ENCODE measurements at regions not wholly inside any gene's neighbourhood (a gene's known extent, or its start where the extent isn't known, plus 50 kb on each side); places are given as distances from the start of the nearest gene placed in this dataset.
"Not testable (repeated sequence)": the region's sequence is repeated elsewhere in the genome, so short reads cannot be mapped to it uniquely, and the experiment has no call there.

- no peak for DNase-seq (ENCODE audit: low spot score)
These were observed 610.0 kb upstream of the LRRN3 start for GRCh38 chr7:110480964-110481363.

GRCh38 chr7:110483553-110483952 is 607.4 kb upstream of the LRRN3 start:
- no peak for DNase-seq (ENCODE audit: low spot score)

- DNase-seq (ENCODE audit: low spot score): no peak
These were observed 606.6 kb upstream of the LRRN3 start for GRCh38 chr7:110484356-110484755.

- no peak for DNase-seq (ENCODE audit: low spot score)
These were observed 604.4 kb upstream of the LRRN3 start for GRCh38 chr7:110486549-110486948.

- DNase-seq (ENCODE audit: low spot score): no peak
These were observed 588.0 kb upstream of the LRRN3 start for GRCh38 chr7:110502888-110503465.

GRCh38 chr7:110507369-110507768 is 583.6 kb upstream of the LRRN3 start:
- no peak for DNase-seq (ENCODE audit: low spot score)

- DNase-seq (ENCODE audit: low spot score): no peak
These were observed 583.1 kb upstream of the LRRN3 start for GRCh38 chr7:110507832-110508231.

- DNase-seq (ENCODE audit: low spot score): not testable (repeated sequence)
These were observed 575.9 kb upstream of the LRRN3 start for GRCh38 chr7:110514975-110515551.

- no peak for DNase-seq (ENCODE audit: low spot score)
These were observed 571.1 kb upstream of the LRRN3 start for GRCh38 chr7:110519851-110520250.

GRCh38 chr7:110521357-110521911 is 569.5 kb upstream of the LRRN3 start:
- no peak for DNase-seq (ENCODE audit: low spot score)

- DNase-seq (ENCODE audit: low spot score): no peak
These were observed 568.7 kb upstream of the LRRN3 start for GRCh38 chr7:110522061-110522760.

GRCh38 chr7:110522761-110523200 is 568.1 kb upstream of the LRRN3 start:
- DNase-seq (ENCODE audit: low spot score): no peak

GRCh38 chr7:110529175-110529574 is 561.8 kb upstream of the LRRN3 start:
- no peak for DNase-seq (ENCODE audit: low spot score)

- no peak for DNase-seq (ENCODE audit: low spot score)
These were observed 559.7 kb upstream of the LRRN3 start for GRCh38 chr7:110531186-110531585.

- DNase-seq (ENCODE audit: low spot score): no peak
These were observed 556.5 kb upstream of the LRRN3 start for GRCh38 chr7:110534241-110534931.

- DNase-seq (ENCODE audit: low spot score): no peak
These were observed 551.7 kb upstream of the LRRN3 start for GRCh38 chr7:110539216-110539615.

- no peak for DNase-seq (ENCODE audit: low spot score)
These were observed 549.0 kb upstream of the LRRN3 start for GRCh38 chr7:110541962-110542361.

- DNase-seq (ENCODE audit: low spot score): no peak
These were observed 546.7 kb upstream of the LRRN3 start for GRCh38 chr7:110544194-110544593.

- DNase-seq (ENCODE audit: low spot score): no peak
These were observed 542.6 kb upstream of the LRRN3 start for GRCh38 chr7:110548372-110548771.

- DNase-seq (ENCODE audit: low spot score): no peak
These were observed 533.8 kb upstream of the LRRN3 start for GRCh38 chr7:110557136-110557535.

GRCh38 chr7:110563286-110563685 is 527.6 kb upstream of the LRRN3 start:
- DNase-seq (ENCODE audit: low spot score): not testable (repeated sequence)

- DNase-seq (ENCODE audit: low spot score): no peak
These were observed 526.7 kb upstream of the LRRN3 start for GRCh38 chr7:110564246-110564645.

- DNase-seq (ENCODE audit: low spot score): no peak
These were observed 522.5 kb upstream of the LRRN3 start for GRCh38 chr7:110568388-110568787.
